ENCODE measurements at regions not wholly inside any gene's neighbourhood (a gene's known extent, or its start where the extent isn't known, plus 50 kb on each side); places are given as distances from the start of the nearest gene placed in this dataset.

DNA sequence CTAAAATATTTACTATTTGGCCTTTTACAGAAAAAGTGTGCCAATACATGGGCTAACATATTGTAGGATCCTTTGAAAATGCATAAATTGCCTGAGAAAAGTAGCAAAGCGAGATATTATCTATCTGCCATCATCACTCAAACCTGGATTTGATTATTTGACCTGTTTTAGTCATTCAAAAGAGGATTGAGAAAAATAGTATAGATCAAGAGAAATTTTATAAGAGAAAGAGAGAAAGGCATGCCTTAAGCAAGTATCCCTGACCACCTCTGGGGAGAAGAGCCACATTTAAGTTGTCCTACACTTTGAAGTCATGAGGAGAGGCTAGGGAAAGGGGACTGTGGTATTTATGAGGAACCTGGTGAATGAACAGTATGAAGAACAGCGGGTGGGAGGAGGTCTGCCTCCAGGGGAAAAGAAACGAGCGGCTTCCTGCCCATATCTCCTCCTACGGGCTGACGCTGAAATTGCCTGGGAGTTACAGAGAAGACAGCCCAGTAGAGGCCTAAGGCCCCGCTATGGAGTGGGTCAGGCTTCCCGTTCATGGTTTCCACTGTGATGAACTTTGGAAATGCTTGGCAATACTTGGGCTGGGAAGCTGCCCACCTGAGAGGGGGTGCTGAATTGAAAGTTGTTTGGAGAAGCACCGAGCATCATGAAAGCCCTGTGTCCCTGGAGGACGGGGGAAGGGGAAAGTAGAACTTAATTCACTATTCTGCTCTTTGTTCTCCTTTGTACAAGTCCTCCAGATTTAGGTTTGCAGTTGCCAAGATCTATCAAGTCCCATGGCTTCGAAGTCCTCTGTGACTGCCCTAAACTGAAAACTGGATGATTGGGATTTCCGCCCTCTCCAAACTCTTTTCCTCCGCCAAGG, 106.9 kb upstream of the ACSL4 start:
- H3K27ac Mint-ChIP-seq, result no peak overlapping the region
- H3K36me3 ChIP-seq (ENCODE audit: insufficient read depth, low read length), result no peaks in the 10 kb centered on the region
- H3K4me1 ChIP-seq (ENCODE audit: insufficient read depth, low read length), result no peaks in the 10 kb centered on the region
- no peaks in the 10 kb centered on the region for H3K36me3 Mint-ChIP-seq
- no peak for DNase-seq
- no peak overlapping the region for H3K27ac ChIP-seq (ENCODE audit: low read depth, low read length)
- ChIA-PET CTCF (no interaction called here), POLR2A (no interaction called here)
- H3K4me3 ChIP-seq (ENCODE audit: low read length), result no peak overlapping the region
- no peaks in the 10 kb centered on the region for H3K4me1 Mint-ChIP-seq
- H3K9me3 Mint-ChIP-seq, result no peaks in the 10 kb centered on the region
- no peaks in the 10 kb centered on the region for H3K27me3 ChIP-seq (ENCODE audit: insufficient read depth, low read length, poor library complexity, severe bottlenecking)
- H3K27me3 Mint-ChIP-seq, result no peaks in the 10 kb centered on the region
- H3K9me3 ChIP-seq (ENCODE audit: low read length), result no peaks in the 10 kb centered on the region
- no peak overlapping the region for H3K4me3 Mint-ChIP-seq

- H3K4me1 ChIP-seq (ENCODE audit: insufficient read depth, low read length), result no peaks in the 10 kb centered on the region
- H3K27me3 ChIP-seq (ENCODE audit: insufficient read depth, low read length, poor library complexity, severe bottlenecking), result no peaks in the 10 kb centered on the region
- Mint-ChIP-seq H3K4me3 (no peak overlapping the region), H3K9me3 (no peaks in the 10 kb centered on the region), H3K27me3 (no peaks in the 10 kb centered on the region), H3K27ac (no peak overlapping the region), H3K4me1 (no peaks in the 10 kb centered on the region), H3K36me3 (no peaks in the 10 kb centered on the region)
- no peaks in the 10 kb centered on the region for H3K36me3 ChIP-seq (ENCODE audit: insufficient read depth, low read length)
- no peak for DNase-seq
- no peaks in the 10 kb centered on the region for H3K9me3 ChIP-seq (ENCODE audit: low read length)
- ChIA-PET POLR2A (no interaction called here), CTCF (no interaction called here)
- H3K4me3 ChIP-seq (ENCODE audit: low read length), result no peak overlapping the region
- no peak overlapping the region for H3K27ac ChIP-seq (ENCODE audit: low read depth, low read length)
Measured at GRCh38 chrX:109840585-109840984, 107.5 kb upstream of the ACSL4 start.

- no peaks in the 10 kb centered on the region for H3K36me3 ChIP-seq (ENCODE audit: insufficient read depth, low read length)
- CTCF ChIA-PET, result no interaction called here
- Mint-ChIP-seq H3K4me1 (no peaks in the 10 kb centered on the region), H3K36me3 (no peaks in the 10 kb centered on the region), H3K27me3 (no peaks in the 10 kb centered on the region), H3K9me3 (no peaks in the 10 kb centered on the region), H3K27ac (no peak overlapping the region), H3K4me3 (no peak overlapping the region)
- POLR2A ChIA-PET, result no interaction called here
- H3K4me3 ChIP-seq (ENCODE audit: low read length), result no peak overlapping the region
- no peaks in the 10 kb centered on the region for H3K27me3 ChIP-seq (ENCODE audit: insufficient read depth, low read length, poor library complexity, severe bottlenecking)
- DNase-seq, result no peak
- H3K27ac ChIP-seq (ENCODE audit: low read depth, low read length), result no peak overlapping the region
- H3K9me3 ChIP-seq (ENCODE audit: low read length), result no peaks in the 10 kb centered on the region
- no peaks in the 10 kb centered on the region for H3K4me1 ChIP-seq (ENCODE audit: insufficient read depth, low read length)
Measured at GRCh38 chrX:109841257-109841656, 108.2 kb upstream of the ACSL4 start.

DNA sequence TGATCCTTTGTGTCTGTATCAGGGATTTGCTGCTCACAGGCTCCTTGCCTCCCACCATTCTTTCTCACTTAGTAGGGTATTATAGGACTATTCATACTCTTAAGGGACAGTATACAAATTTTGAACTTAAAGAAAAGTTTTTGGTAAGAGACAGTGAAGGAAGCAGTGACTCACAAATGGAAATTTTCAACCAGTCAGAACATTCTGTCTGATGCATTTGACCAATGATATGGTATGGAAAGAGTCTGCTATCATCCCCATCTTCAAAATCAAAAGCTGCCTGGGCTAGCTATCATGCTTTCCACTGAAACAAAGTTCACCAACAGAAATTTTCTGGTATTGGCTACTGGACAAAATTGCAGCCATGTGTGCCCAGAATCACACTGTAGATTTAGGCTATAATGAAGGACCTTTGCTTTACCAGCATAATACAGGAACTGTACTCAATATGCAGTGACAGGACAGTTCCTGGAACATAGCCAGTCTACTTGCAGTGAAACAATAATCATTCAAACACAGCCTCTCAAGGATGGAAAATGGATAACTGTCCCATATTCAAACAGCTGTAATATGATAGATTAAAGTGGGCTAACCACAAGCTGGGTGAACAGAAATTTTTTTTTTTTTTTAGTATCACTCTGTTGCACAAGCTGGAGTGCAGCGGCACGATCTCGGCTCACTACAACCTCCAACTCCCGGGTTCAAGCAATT, 109.0 kb upstream of the ACSL4 start:
- Histone ChIP-seq H3K27ac (ENCODE audit: low read depth, low read length) (no peak overlapping the region), H3K9me3 (ENCODE audit: low read length) (no peaks in the 10 kb centered on the region), H3K4me1 (ENCODE audit: insufficient read depth, low read length) (no peaks in the 10 kb centered on the region), H3K27me3 (ENCODE audit: insufficient read depth, low read length, poor library complexity, severe bottlenecking) (no peaks in the 10 kb centered on the region), H3K4me3 (ENCODE audit: low read length) (no peak overlapping the region), H3K36me3 (ENCODE audit: insufficient read depth, low read length) (no peaks in the 10 kb centered on the region)
- ChIA-PET CTCF (no interaction called here), POLR2A (no interaction called here)
- Mint-ChIP-seq H3K36me3 (no peaks in the 10 kb centered on the region), H3K27me3 (no peaks in the 10 kb centered on the region), H3K4me3 (no peak overlapping the region), H3K9me3 (no peaks in the 10 kb centered on the region), H3K27ac (no peak overlapping the region), H3K4me1 (no peaks in the 10 kb centered on the region)
- DNase-seq, result no peak

GRCh38 chrX:109842611-109843010, 109.6 kb upstream of the ACSL4 start:
- no peaks in the 10 kb centered on the region for H3K4me1 ChIP-seq (ENCODE audit: insufficient read depth, low read length)
- no peak overlapping the region for H3K4me3 Mint-ChIP-seq
- DNase-seq, result no peak
- H3K4me3 ChIP-seq (ENCODE audit: low read length), result no peak overlapping the region
- H3K4me1 Mint-ChIP-seq, result no peaks in the 10 kb centered on the region
- no peaks in the 10 kb centered on the region for H3K27me3 Mint-ChIP-seq
- CTCF ChIA-PET, result no interaction called here
- H3K27me3 ChIP-seq (ENCODE audit: insufficient read depth, low read length, poor library complexity, severe bottlenecking), result no peaks in the 10 kb centered on the region
- H3K36me3 ChIP-seq (ENCODE audit: insufficient read depth, low read length), result no peaks in the 10 kb centered on the region
- POLR2A ChIA-PET, result no interaction called here
- no peaks in the 10 kb centered on the region for H3K9me3 Mint-ChIP-seq
- H3K27ac Mint-ChIP-seq, result no peak overlapping the region
- no peak overlapping the region for H3K27ac ChIP-seq (ENCODE audit: low read depth, low read length)
- no peaks in the 10 kb centered on the region for H3K36me3 Mint-ChIP-seq
- H3K9me3 ChIP-seq (ENCODE audit: low read length), result no peaks in the 10 kb centered on the region

DNA sequence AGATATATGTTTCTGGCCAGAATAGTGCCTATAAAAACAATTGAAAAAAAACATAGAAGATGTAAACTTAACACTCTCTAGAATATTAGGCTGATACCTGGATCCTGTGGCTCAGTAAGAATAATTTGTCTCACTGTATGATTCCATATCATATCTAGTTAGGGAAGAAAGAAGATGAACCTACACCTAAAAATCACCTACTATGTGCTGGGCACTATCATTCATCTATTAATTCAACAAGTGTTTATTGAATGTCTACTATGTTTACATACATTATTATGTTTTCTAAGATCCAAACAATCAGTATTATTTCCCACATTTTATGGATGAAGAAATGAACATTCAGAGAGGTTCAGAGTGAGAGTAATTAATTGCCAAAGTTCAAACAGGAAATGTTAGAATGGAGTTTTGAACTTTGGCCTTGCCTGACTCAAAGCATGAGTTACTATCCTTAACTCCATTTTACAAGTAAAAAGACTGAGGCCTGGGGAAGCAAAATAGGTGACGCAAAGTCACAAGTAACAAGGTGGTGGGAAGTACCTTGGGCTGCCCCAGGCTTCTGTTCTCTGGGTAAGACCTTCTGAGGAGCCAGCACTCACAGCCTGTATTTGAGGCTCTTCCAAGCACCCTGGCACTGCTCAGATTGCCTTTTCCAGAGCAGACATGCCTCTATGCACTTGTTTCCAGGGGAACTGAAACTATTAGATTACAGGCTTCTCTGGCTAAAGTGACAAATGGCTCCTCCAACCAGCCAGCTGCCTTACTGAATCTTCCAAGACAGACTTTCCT, 111.1 kb upstream of the ACSL4 start:
- DNase-seq, result no peak
- H3K36me3 Mint-ChIP-seq, result no peaks in the 10 kb centered on the region

GRCh38 chrX:109844986-109845385, 111.9 kb upstream of the ACSL4 start:
- DNase-seq, result no peak
- ChIA-PET POLR2A (no interaction called here), CTCF (interaction anchor here (2.5 kb wide), 1 partner anchor 12 kb away, joined by 7 read pairs; no protein-coding TSS in a partner anchor)
- Histone ChIP-seq H3K4me1 (ENCODE audit: insufficient read depth, low read length) (no peaks in the 10 kb centered on the region), H3K4me3 (ENCODE audit: low read length) (no peak overlapping the region), H3K9me3 (ENCODE audit: low read length) (no peaks in the 10 kb centered on the region), H3K27ac (ENCODE audit: low read depth, low read length) (no peak overlapping the region), H3K27me3 (ENCODE audit: insufficient read depth, low read length, poor library complexity, severe bottlenecking) (no peaks in the 10 kb centered on the region), H3K36me3 (ENCODE audit: insufficient read depth, low read length) (no peaks in the 10 kb centered on the region)
- peak overlapping the region in 2 of 8 donors; percentile 18 to 29 for H3K27ac Mint-ChIP-seq
- no peaks in the 10 kb centered on the region for H3K36me3 Mint-ChIP-seq
- peaks cover 0 to 4% (median 4%) of the 10 kb centered on the region in 3 donors for H3K4me1 Mint-ChIP-seq
- H3K4me3 Mint-ChIP-seq, result no peak overlapping the region
- H3K27me3 Mint-ChIP-seq, result no peaks in the 10 kb centered on the region
- no peaks in the 10 kb centered on the region for H3K9me3 Mint-ChIP-seq

More for the DNA sequence above, 111.1 kb upstream of the ACSL4 start:
- H3K36me3 ChIP-seq (ENCODE audit: insufficient read depth, low read length), result no peaks in the 10 kb centered on the region
- H3K4me3 ChIP-seq (ENCODE audit: low read length), result no peak overlapping the region
- POLR2A ChIA-PET, result no interaction called here
- Mint-ChIP-seq H3K27ac (no peak overlapping the region), H3K4me3 (no peak overlapping the region), H3K27me3 (no peaks in the 10 kb centered on the region), H3K4me1 (peaks cover 0 to 4% (median 4%) of the 10 kb centered on the region in 3 donors), H3K9me3 (no peaks in the 10 kb centered on the region)
- H3K27me3 ChIP-seq (ENCODE audit: insufficient read depth, low read length, poor library complexity, severe bottlenecking), result no peaks in the 10 kb centered on the region
- CTCF ChIA-PET, result interaction anchor here (2.5 kb wide), 1 partner anchor 13 kb away, joined by 7 read pairs; no protein-coding TSS in a partner anchor
- no peaks in the 10 kb centered on the region for H3K9me3 ChIP-seq (ENCODE audit: low read length)
- H3K4me1 ChIP-seq (ENCODE audit: insufficient read depth, low read length), result no peaks in the 10 kb centered on the region
- H3K27ac ChIP-seq (ENCODE audit: low read depth, low read length), result no peak overlapping the region

GRCh38 chrX:109845996-109846395, 112.9 kb upstream of the ACSL4 start:
- peaks cover 0 to 4% (median 4%) of the 10 kb centered on the region in 3 donors for H3K4me1 Mint-ChIP-seq
- Histone ChIP-seq H3K4me3 (ENCODE audit: low read length) (no peak overlapping the region), H3K9me3 (ENCODE audit: low read length) (no peaks in the 10 kb centered on the region), H3K27ac (ENCODE audit: low read depth, low read length) (no peak overlapping the region), H3K27me3 (ENCODE audit: insufficient read depth, low read length, poor library complexity, severe bottlenecking) (no peaks in the 10 kb centered on the region), H3K4me1 (ENCODE audit: insufficient read depth, low read length) (no peaks in the 10 kb centered on the region), H3K36me3 (ENCODE audit: insufficient read depth, low read length) (no peaks in the 10 kb centered on the region)
- no peaks in the 10 kb centered on the region for H3K36me3 Mint-ChIP-seq
- CTCF ChIA-PET, result interaction anchor here (1.5 to 2.5 kb wide), 2 partner anchors 11 to 45 kb away, joined by 3 to 7 read pairs; no protein-coding TSS in a partner anchor
- no peak overlapping the region for H3K4me3 Mint-ChIP-seq
- POLR2A ChIA-PET, result no interaction called here
- no peak overlapping the region for H3K27ac Mint-ChIP-seq
- DNase-seq, result no peak
- H3K9me3 Mint-ChIP-seq, result no peaks in the 10 kb centered on the region
- H3K27me3 Mint-ChIP-seq, result peaks cover 0 to 1% of the 10 kb centered on the region in 2 donors

Measured in CD8-positive, alpha-beta memory T cell (primary cell).